IPS DF 4.7 (cell line): ENCODE measurements at regions not wholly inside any gene's neighbourhood (a gene's known extent, or its start where the extent isn't known, plus 50 kb on each side); places are given as distances from the start of the nearest gene placed in this dataset.
"Not testable (repeated sequence)": the region's sequence is repeated elsewhere in the genome, so short reads cannot be mapped to it uniquely, and the experiment has no call there.

Experiments
- DNase-seq: peaks from one replicate; pipeline ENCODE4 v3.0.0-alpha.2; 2013; ENCODE audit warnings: low spot score; ENCODE audit errors: extremely low read depth

GRCh38 chr5:120994112-120994511 lies 530.0 kb downstream of the PRR16 start:
- no peak for DNase-seq

- no peak for DNase-seq
Measured at GRCh38 chr5:120999550-120999949, 535.5 kb downstream of the PRR16 start.

DNA sequence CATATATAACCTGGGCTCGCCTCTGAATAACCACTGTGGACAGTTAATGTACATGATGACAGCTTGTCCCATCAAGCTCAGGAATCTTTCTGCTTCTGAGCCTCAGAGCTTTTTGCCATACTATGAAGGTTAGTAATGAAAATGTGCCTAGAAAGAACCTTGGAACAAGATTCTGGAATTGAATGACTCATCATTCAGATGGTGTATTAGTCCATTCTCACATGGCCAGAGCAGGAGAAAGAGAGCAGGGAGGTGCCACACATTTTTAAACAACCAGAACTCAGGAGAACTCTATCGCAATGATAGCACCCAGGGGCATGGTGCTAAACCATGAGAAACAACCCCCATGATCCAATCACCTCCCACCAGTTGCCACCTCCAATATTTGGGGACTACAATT lies 542.1 kb downstream of the PRR16 start:
- DNase-seq: no peak

DNA sequence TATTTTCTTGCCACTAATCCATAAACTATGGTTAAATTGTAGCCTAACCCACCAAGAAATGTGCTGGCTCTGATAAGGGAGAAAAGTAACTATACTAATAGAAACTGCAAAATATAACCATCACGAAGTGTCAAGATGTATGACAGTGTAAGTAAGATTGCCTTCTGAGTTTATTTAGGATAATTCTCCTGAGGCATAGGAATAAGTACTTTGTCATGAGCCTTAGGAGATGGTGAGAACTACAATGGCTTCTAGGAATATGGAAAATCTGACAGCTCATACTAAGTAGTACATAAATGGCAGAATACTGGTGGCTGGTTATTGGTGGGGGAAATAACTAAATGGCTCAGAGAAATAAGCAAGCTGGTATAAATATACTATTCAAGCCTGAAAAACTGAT lies 543.9 kb downstream of the PRR16 start:
- no peak for DNase-seq

DNA sequence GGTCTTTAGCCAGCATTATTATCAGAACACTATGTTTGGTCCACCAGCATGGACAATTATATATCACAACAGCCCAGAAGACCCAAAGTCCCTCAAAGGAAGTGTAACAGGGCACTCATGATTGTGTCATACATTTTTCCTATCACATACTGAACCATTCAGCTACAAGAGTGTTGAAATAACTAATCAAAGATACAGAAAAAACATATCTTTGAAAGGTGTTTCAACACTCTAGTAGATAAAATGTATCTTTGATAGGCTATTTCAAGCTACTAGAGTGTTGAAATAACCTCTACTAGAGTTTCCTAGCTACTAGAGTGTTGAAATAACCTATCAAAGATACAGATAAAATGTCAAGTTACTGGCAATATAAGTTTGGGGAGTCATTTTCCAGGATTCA lies 545.0 kb downstream of the PRR16 start:
- no peak for DNase-seq

DNA sequence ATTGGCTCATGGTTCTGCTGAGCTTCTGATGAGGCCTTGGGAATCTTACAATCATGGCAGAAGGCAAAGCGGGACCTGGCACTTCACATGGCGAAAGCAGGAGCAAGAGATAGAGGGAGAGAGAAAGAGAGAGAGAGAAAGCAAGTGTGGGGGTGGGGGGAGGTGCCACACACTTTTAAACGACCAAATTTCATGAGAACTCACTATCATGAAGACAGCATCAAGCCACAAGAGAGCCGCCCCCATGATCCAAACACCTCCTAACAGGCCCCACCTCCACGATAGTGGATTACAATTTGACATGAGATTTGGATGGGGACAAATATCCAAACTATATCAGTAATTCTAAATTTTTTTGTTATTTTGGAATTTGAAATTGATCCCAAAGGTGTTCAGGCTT lies 553.9 kb downstream of the PRR16 start:
- no peak for DNase-seq

DNA sequence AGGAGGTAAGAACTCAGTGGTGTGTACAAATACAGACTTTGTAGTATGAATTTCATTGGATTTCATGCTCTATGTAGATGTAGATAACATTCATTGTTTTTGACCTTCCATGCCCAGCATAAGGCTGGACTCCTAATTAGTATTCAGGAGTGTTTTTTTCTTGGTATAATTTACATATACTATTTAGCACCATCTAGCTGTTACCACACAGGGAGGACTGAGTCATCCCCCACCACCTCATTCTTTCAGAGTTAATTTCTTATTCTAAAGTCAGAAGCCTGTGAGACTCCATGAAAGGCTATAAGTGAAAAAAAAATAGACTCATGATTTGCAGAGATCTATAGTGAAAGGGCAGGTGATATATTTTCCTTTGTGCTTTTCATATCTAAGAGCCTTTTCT lies 555.0 kb downstream of the PRR16 start:
- no peak for DNase-seq

- DNase-seq: no peak
Measured at GRCh38 chr5:121019734-121020133, 555.6 kb downstream of the PRR16 start.

DNA sequence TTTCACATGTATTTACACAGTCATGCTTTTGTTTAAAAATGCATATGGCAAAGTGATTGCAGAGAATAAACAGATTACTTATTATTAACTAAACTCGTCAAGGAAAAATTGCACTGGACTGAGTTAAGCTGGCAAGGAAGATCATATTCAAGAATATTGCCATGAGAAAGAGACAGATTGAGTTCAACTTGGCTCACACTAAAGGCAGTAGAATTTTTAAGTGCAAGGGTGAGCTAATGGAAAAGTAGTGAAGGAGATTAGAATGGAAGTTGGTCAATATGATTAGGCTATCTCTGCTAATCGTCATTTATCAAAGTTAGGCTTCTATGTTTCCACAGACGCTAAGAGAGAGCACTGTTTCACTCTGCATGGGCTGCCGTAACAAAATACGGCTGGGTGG lies 557.6 kb downstream of the PRR16 start:
- no peak for DNase-seq

DNA sequence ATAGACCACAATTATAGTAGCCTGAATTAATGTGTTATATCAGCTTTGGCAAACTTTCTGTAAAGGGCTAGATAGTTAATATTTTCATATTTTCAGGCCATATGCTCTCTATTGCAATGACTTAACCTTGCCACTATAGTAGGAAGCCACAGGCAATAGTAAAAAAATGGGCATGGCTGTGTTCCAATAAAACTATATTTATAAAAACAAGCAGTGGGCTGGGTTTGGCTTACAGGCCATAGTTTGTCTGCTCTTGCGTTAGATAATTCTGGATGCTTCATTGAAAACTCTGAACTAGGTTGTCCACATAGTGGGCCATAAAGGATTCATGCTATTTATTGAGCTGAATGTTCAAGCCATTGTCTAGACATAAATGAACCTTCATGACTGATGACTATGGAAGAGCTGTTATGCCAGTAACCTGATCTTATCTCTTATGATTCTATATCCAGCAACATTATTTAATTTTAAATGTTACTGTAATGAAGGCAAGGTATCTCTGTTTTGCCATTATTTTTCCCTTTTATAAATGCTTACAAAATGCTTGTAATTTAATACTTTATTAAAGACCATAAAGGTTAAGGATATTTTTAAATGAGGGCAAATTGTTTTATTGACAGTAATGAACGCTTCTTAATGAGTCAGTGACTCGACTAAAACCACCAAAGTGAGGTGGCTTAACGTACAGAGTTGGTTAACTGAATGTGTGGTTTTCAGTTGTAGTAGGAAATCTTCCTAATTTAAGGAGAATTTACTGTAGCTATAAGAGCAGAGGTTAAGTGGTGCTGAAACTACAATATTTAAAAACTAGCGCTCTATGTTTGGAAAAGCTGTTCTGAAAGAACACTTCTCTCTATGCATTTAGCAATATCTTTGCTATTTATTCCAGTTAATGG lies 560.6 kb downstream of the PRR16 start:
- no peak for DNase-seq

GRCh38 chr5:121025671-121026070 lies 561.6 kb downstream of the PRR16 start:
- no peak for DNase-seq

GRCh38 chr5:121027636-121028035 lies 563.5 kb downstream of the PRR16 start:
- no peak for DNase-seq

GRCh38 chr5:121029536-121030245 lies 565.6 kb downstream of the PRR16 start:
- no peak for DNase-seq

- DNase-seq: no peak
Measured at GRCh38 chr5:121031491-121031890, 567.4 kb downstream of the PRR16 start.

DNA sequence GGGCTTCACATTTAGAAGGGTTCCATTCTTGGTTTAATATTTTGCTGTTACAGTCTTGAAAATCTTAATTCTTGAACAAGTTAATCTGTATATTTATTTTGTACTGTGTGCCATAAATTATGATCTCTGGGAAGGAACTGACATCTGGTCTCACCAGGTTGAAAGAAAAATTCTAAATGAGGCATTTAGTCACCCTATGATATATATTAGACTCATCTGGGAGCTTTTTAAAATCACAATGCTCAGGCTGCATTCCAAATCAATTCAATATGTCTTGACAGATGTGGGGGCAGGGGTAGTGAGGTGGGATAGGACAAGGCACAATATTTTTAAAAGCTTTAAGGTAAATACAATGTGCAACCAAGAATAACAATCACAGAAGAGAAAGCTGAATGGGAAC lies 569.2 kb downstream of the PRR16 start:
- no peak for DNase-seq

DNA sequence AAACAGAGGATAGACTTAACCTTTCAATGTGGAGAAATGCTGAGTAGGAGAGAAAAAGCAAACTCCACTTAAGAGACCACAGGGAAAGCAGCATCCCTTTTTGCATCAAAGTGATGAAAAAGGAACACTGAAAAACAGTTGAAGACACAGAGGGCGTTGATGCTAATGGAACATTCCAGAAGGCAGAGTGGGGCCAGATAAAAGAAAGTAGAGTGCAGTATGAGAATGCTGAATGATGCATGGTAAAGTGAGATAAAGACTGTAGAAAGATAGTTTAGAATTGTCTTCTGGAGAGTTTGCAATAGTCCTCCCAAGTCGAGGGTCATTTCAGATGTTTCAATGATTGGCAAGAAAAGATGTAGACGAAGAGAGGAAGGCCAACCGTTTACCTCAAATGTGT lies 574.3 kb downstream of the PRR16 start:
- no peak for DNase-seq

DNA sequence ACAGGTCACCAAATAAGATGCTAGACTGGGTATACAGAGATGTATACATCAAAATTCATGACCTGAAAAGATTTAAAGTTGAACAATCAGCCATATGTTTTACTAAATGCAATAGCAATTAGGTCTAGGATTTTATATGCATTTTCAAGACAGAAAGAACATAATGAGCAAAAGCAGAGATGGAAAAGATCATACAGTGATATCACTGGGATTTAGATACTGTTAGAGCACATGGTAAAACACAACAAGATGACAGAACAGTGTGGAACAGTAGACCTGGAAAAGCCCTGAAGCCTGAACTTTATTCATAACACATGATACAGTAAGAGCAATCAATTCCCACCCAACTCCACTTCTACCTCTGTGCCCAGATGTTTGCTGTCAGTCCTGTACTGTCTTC lies 585.9 kb downstream of the PRR16 start:
- no peak for DNase-seq

DNA sequence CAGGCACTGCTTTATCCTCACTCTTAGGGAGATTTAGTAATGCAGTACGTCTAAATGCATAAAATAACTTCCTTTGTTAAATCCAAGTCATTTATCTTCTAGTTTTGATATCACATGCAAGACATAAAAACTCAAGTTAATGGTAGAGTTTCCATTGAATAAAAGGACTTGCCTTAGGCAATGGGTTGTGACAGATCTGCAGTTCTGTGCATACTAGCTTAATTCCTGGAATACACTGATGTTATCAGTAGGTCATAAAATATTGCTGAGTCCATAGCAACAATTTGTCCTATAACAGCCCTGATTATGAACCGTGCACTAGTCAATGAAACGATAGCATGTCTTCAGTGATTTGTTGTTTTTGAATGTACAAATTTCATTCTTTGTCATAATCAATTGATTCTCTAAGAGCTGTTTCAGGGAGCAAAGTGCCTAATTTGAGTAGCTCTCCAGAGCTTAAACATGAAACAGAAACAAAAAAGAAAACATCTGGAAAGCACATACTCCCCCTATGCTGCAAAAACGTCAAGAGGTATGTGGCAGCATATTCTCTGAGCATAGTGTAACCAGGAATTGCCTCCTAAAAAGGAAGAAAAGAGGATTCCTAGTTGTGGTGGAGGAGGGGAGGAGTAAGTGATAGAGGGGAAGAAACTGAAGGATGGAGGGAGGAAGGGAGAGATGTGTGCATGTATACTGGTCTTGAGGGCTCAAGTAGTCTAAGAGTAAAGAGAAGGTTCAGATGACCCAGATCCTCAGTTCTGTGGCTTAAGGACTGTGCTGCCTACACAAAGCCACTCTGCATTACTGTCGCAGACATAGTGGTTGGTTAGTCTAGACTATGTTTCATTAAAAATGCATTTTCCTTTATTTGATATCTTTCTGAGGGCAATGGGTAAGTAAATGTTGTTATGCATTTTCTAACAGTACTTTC lies 589.2 kb downstream of the PRR16 start:
- no peak for DNase-seq

- DNase-seq: no peak
Measured at GRCh38 chr5:121055586-121055985, 591.5 kb downstream of the PRR16 start.

DNA sequence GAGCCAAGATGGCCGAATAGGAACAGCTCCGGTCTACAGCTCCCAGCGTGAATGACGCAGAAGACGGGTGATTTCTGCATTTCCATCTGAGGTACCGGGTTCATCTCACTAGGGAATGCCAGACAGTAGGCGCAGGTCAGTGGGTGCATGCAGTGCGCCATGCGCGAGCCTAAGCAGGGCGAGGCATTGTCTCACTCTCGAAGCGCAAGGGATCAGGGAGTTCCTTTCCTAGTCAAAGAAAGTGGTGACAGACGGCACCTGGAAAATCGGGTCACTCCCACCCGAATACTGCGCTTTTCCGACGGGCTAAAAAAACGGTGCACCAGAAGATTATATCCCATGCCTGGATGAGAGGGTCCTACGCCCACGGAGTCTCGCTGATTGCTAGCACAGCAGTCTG lies 600.1 kb downstream of the PRR16 start:
- DNase-seq: not testable (repeated sequence)

- DNase-seq: no peak
Measured at GRCh38 chr5:121086671-121087070, 622.6 kb downstream of the PRR16 start.

GRCh38 chr5:121087560-121087959 lies 623.5 kb downstream of the PRR16 start:
- DNase-seq: no peak
